AG09319 (cell line): ENCODE measurements at regions not wholly inside any gene's neighbourhood (a gene's known extent, or its start where the extent isn't known, plus 50 kb on each side); places are given as distances from the start of the nearest gene placed in this dataset.

Experiments
- DNase-seq: peaks from one replicate; pipeline ENCODE4 v3.0.0-alpha.2; 2010; ENCODE audit warnings: low read depth; ENCODE audit errors: extremely low read depth
- CTCF ChIP-seq: IDR thresholded peaks from 2 replicates; pipeline ENCODE4 v1.5.1; 2011; ENCODE audit warnings: low read depth, mild to moderate bottlenecking, inconsistent platforms, low read length, moderate library complexity

- no peak for DNase-seq
- no peak for TF ChIP-seq CTCF
Observed at GRCh38 chr4:17094876-17095210, 196.4 kb upstream of the LDB2 start.

GRCh38 chr4:17094159-17094875 is 195.9 kb upstream of the LDB2 start:
- no peak for DNase-seq
- TF ChIP-seq CTCF: no peak

GRCh38 chr4:17093481-17093880 is 195.0 kb upstream of the LDB2 start:
- no peak for DNase-seq
- TF ChIP-seq CTCF: no peak

GRCh38 chr4:17092736-17093437 is 194.4 kb upstream of the LDB2 start:
- no peak for DNase-seq
- TF ChIP-seq CTCF: no peak

- DNase-seq: no peak
- TF ChIP-seq CTCF: no peak
Observed at GRCh38 chr4:17091104-17091503, 192.7 kb upstream of the LDB2 start.

- no peak for TF ChIP-seq CTCF
- DNase-seq: no peak
Observed at GRCh38 chr4:17090063-17090462, 191.6 kb upstream of the LDB2 start.

GRCh38 chr4:17085416-17085815 is 187.0 kb upstream of the LDB2 start:
- TF ChIP-seq CTCF: no peak
- DNase-seq: no peak
